NCI-H146 treated with DMSO at 0.1 percent for 48 hours (cell line): ENCODE measurements at regions not wholly inside any gene's neighbourhood (a gene's known extent, or its start where the extent isn't known, plus 50 kb on each side); places are given as distances from the start of the nearest gene placed in this dataset.
"Not testable (repeated sequence)": the region's sequence is repeated elsewhere in the genome, so short reads cannot be mapped to it uniquely, and the experiment has no call there.

Experiments
- DNase-seq: peaks from one replicate; lab custom pipeline; 2025; ENCODE audit not compliant: unreplicated experiment; lab: John Stamatoyannopoulos, UW

- DNase-seq, result peak; percentile 93
Observed at GRCh38 chr6:43891072-43891870, 121.3 kb downstream of the VEGFA start.

- peak; percentile 73 for DNase-seq
Observed at GRCh38 chr6:43890197-43891062, 120.4 kb downstream of the VEGFA start.

GRCh38 chr6:43887906-43888683 lies 118.1 kb downstream of the VEGFA start:
- peak; percentile 72 for DNase-seq

- no peak for DNase-seq
Observed at GRCh38 chr6:43887340-43887858, 117.4 kb downstream of the VEGFA start.

GRCh38 chr6:43886717-43887339 lies 116.8 kb downstream of the VEGFA start:
- DNase-seq, result no peak

GRCh38 chr6:43886067-43886461 lies 116.1 kb downstream of the VEGFA start:
- DNase-seq, result no peak

- DNase-seq, result no peak
Observed at GRCh38 chr6:43885399-43886066, 115.5 kb downstream of the VEGFA start.

- no peak for DNase-seq
Observed at GRCh38 chr6:43884652-43885022, 114.6 kb downstream of the VEGFA start.

- no peak for DNase-seq
Observed at GRCh38 chr6:43883847-43884651, 114.0 kb downstream of the VEGFA start.

GRCh38 chr6:43882690-43883448 lies 112.9 kb downstream of the VEGFA start:
- DNase-seq, result not testable (repeated sequence)

GRCh38 chr6:43880236-43881137 lies 110.5 kb downstream of the VEGFA start:
- DNase-seq, result no peak

GRCh38 chr6:43879722-43880121 lies 109.7 kb downstream of the VEGFA start:
- DNase-seq, result no peak

GRCh38 chr6:43878823-43879495 lies 108.9 kb downstream of the VEGFA start:
- no peak for DNase-seq

- DNase-seq, result no peak
Observed at GRCh38 chr6:43878127-43878634, 108.2 kb downstream of the VEGFA start.

- DNase-seq, result no peak
Observed at GRCh38 chr6:43877463-43878126, 107.6 kb downstream of the VEGFA start.

GRCh38 chr6:43877036-43877435 lies 107.0 kb downstream of the VEGFA start:
- DNase-seq, result no peak
